Right lobe of liver (tissue), 4 donors: ENCODE measurements at regions not wholly inside any gene's neighbourhood (a gene's known extent, or its start where the extent isn't known, plus 50 kb on each side); places are given as distances from the start of the nearest gene placed in this dataset.

Experiments
- CTCF ChIP-seq, 4 donors: fragments of 200-600 bp in 3 of 4; fragments of 450-650 bp in 1 of 4; IDR thresholded peaks; one replicate each; pipeline versions ENCODE4 v1.5.1 to v1.8.0; 2016 to 2022; ENCODE audit warnings: antibody characterized with exemption in 4 of 4, mild to moderate bottlenecking in 2 of 4
- POLR2A ChIP-seq: fragments of 450-650 bp; IDR thresholded peaks from one replicate; pipeline ENCODE4 v1.6.1; 2017; ENCODE audit warnings: antibody characterized with exemption, mild to moderate bottlenecking
- donor health status: DM: no; HTN: no; CAD: no.
- donor health status: DM: no; HTN: no; CAD: no.
- donor health status: DM: no; HTN: yes; CAD: no.

- TF ChIP-seq CTCF (IDR thresholded peaks at IDR 0.05) (no peak), POLR2A (no peak)
These were observed 433.3 kb upstream of the ID2 start for GRCh38 chr2:8248623-8248957.
